IPS-18c (cell line): ENCODE measurements at regions not wholly inside any gene's neighbourhood (a gene's known extent, or its start where the extent isn't known, plus 50 kb on each side); places are given as distances from the start of the nearest gene placed in this dataset.
"Not testable (repeated sequence)": the region's sequence is repeated elsewhere in the genome, so short reads cannot be mapped to it uniquely, and the experiment has no call there.

Experiments
- H3K4me3 ChIP-seq: 2 replicates; pipeline ENCODE4 v1.7.0; 2013; ENCODE audit warnings: low read depth, mild to moderate bottlenecking, low read length, moderate library complexity; ENCODE audit not compliant: insufficient read depth
- H3K9me3 ChIP-seq: one replicate; pipeline ENCODE4 v1.6.1; 2013; ENCODE audit warnings: mild to moderate bottlenecking, low read length, moderate library complexity; ENCODE audit not compliant: control insufficient read depth, insufficient read depth

DNA sequence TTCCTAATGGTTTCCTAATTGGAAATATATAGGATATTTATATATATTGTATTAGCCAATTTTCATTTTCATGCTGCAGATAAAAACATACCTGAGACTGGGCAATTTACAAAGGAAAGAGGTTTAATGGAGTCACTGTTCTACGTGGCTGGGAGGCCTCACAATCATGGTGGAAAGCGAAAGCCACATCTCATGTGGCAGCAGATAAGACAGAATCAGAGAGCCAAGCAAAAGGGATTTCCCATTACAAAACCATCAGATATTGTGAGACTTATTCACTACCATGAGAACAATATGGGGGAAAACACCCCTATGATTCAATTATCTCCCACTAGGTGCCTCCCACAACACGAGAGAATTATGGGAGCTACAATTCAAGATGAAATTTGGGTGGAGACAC, 242.5 kb upstream of the NETO1 start:
- H3K4me3 ChIP-seq: no peak overlapping the region
- H3K9me3 ChIP-seq: no peaks in the 10 kb centered on the region

GRCh38 chr18:73101977-73102376, 234.2 kb upstream of the NETO1 start:
- no peaks in the 10 kb centered on the region for H3K9me3 ChIP-seq
- H3K4me3 ChIP-seq: no peak overlapping the region

DNA sequence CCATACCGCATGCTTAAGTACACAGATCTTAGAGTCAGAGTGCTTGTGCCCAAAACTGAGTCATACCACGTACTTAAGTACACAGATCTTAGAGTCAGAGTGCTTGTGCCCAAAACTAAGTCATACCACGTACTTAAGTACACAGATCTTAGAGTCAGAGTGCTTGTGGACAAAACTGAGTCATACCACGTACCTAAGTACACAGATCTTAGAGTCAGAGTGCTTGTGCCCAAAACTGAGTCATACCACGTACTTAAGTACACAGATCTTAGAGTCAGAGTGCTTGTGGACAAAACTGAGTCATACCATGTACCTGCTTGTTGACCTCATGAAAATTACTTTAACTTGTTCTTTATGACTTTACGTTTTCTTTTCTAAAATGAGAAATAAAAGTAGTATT, 233.7 kb upstream of the NETO1 start:
- H3K9me3 ChIP-seq, H3K4me3 ChIP-seq: not testable (repeated sequence)

DNA sequence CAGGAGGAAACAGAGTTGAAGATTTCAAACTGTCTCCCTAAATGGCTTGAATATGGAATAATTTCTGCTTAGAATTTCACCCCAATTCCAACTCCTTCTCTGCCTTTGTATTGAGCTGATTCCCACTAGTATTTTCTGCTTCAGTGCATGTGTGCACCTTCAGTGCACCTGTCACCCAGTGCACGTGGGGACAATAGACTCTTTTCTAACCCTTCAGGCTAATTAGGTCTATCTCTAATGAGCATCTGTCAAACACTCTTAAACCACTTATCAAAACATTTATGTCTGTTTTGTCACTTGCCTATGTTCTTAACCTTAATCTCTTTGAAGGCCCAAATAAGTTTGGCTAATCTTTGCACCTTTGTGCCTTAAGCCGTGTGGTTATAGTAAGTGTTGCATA, 232.0 kb upstream of the NETO1 start:
- H3K9me3 ChIP-seq: no peaks in the 10 kb centered on the region
- no peak overlapping the region for H3K4me3 ChIP-seq

DNA sequence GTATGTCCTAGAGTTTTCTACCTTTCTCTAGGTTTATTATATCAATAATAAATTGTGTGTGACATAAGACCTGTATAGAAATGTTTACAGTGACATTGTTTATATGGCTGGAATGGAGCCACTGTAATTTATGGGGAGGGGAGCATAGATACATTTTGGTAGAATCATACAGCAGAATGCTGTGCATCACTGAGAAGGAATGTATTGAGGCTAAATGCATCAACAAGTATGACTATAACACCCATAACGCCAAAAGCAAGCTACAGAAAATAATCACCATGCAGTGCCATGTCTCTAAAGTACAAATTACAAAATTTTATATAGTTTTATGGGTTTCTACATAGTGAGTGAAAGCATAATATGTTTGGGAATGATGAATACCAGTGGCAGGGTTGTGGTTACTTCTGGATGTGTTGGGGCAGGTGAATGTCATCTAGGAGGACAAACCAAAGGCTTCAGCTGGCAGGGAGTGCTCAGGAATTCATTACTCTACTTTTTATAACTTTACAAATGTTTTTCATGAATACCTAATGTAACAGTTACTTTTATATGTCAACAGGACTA, 226.0 kb upstream of the NETO1 start:
- Histone ChIP-seq H3K9me3 (no peaks in the 10 kb centered on the region), H3K4me3 (no peak overlapping the region)

DNA sequence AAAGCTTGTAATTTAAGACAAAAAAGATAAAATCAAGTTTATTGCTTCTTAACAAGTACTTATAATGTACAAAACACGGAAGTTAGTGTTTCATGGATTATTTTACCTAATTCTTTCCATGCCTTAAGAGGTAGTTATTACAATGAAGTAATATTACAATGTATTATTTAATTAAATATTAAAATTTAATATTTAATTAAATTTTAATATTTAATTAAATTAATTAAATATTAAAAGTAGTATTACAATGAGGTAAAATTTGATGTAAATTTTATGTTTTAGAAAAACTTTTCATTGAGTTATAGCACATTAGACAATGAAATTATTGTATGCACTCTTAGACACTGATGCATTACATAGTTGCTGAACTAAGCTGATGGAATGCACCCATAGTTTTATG, 220.7 kb upstream of the NETO1 start:
- H3K4me3 ChIP-seq: no peak overlapping the region
- no peaks in the 10 kb centered on the region for H3K9me3 ChIP-seq

GRCh38 chr18:73087282-73087977, 219.6 kb upstream of the NETO1 start:
- Histone ChIP-seq H3K4me3 (no peak overlapping the region), H3K9me3 (no peaks in the 10 kb centered on the region)

DNA sequence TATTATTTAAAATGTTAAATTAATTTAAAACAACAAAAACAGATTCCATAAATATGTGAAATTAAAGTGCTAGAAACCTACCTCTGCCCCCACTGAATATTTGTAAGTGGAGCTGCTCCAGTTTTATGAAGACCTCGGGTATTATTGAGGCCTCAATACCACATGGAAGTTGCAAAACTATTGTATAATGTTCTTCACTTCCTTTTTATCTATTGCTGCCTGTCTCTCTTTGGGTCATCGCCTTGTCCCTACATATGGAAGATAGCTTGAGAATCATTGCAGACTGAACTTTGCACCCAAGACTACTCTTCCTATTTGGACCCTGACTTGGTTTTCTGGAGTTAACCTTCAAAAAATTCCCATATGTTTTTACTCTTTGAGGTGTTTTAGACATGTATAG, 212.1 kb upstream of the NETO1 start:
- no peaks in the 10 kb centered on the region for H3K9me3 ChIP-seq

DNA sequence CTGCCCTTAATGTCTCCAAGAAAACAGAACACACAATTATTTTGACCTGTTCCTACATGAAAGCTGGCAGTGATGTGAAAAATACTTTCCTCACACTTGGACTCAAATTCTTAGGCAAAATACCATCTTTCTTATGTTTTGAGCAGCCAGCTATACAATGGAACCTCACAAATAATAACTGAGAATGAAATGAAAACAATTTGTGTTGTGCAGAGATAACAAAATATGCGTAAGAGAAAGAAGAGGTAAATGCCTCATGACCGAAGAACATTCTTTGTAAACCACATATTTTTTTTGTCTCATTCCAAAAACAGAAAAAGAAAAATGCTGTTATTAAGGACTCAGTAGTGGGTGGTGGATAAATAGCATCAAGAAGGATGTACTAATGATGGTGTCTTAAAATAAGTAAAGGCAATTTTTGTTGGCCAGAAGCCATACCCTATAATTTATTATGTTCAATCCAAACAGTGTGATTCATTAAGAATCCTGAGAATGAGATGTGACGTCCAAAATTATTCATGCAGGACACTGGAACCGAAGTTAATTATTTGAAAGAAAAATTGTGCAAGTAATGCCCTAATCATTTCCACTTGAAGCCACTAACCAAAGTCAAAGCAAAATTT, 193.0 kb upstream of the NETO1 start:
- H3K9me3 ChIP-seq: no peaks in the 10 kb centered on the region
- H3K4me3 ChIP-seq: no peak overlapping the region

More for the DNA sequence above, 212.1 kb upstream of the NETO1 start:
- H3K4me3 ChIP-seq: no peak overlapping the region

DNA sequence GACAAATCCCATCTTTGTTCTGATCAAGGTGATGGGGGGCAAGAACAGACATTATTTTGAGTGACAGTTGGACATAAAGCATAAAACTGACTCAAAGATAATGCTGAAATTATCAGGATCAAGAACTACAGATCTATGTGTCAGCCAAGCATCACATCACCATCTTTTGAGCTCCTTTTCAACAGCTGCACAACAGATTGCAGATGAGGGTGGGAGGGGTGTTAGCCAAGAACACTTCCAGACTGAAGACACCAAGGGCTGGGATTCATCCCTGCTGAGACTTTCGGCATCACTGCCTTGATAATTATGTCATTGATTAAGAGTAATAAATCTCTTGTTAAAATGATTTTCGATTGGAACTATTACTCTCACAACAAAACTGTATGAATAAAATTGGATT, 191.5 kb upstream of the NETO1 start:
- H3K9me3 ChIP-seq: no peaks in the 10 kb centered on the region

GRCh38 chr18:73047688-73048087, 179.9 kb upstream of the NETO1 start:
- H3K9me3 ChIP-seq: no peaks in the 10 kb centered on the region
- no peak overlapping the region for H3K4me3 ChIP-seq

More for the DNA sequence above, 191.5 kb upstream of the NETO1 start:
- no peak overlapping the region for H3K4me3 ChIP-seq

DNA sequence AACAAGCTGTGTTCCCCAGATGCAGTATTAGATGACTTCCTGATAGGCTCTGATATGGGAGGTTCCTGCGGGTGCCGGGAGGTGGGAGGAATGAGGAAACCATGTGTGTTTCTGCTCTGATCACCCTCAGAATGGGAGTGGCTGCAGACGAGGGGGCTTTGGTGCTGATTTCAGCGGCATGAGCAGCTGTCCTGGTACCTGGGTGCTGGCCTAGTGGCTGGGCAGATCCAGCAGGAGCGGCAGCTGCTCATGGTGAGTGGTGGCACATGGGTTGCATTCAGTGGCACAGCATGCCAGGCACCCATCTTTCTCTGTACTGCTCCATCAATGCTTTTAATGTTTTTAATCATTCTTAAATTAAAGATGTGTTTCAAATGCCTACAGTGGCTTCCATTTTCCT, 177.2 kb upstream of the NETO1 start:
- H3K9me3 ChIP-seq: no peaks in the 10 kb centered on the region
- no peak overlapping the region for H3K4me3 ChIP-seq

- no peak overlapping the region for H3K4me3 ChIP-seq
- H3K9me3 ChIP-seq: no peaks in the 10 kb centered on the region
Measured at GRCh38 chr18:73043611-73044010, 175.8 kb upstream of the NETO1 start.

DNA sequence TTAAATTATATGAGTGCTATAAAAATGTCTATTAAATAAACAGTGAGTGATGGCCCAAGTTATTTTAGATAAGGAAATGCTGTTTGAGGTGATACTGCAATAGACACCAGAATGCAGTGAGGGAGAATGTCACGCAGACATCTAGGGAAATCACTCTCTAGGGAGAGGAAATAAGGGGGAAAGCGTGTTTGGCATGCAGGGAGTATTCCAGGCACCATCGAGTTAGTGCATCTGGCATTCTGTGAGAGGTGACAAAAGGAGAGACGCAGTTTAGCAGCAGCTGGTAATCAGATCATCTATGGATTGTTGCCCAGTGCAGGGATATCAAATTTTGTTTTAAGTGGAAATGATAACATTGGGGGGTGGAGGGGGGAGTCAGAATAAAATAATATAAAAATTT, 175.4 kb upstream of the NETO1 start:
- Histone ChIP-seq H3K4me3 (no peak overlapping the region), H3K9me3 (no peaks in the 10 kb centered on the region)

DNA sequence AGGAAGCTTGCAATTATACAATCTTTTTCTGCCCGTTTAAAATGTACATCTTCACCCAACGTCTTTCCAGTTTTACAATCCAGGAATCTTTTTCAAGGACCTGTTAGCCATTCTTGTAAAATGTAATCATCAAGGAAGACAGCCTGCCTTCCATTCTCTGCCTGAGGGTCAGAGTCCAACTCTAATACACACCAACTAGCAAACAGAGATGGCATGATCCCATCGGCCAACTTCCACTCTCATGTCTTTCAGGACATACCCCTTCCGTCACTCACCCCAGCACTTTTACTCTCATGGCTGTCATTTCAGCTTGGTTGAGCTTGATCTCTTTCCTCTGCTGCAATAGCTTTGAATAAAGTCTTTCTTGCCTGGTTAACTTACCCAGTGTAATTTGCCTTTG, 172.5 kb upstream of the NETO1 start:
- H3K4me3 ChIP-seq: no peak overlapping the region
- H3K9me3 ChIP-seq: no peaks in the 10 kb centered on the region

- no peaks in the 10 kb centered on the region for H3K9me3 ChIP-seq
- no peak overlapping the region for H3K4me3 ChIP-seq
Measured at GRCh38 chr18:73038336-73038735, 170.5 kb upstream of the NETO1 start.

DNA sequence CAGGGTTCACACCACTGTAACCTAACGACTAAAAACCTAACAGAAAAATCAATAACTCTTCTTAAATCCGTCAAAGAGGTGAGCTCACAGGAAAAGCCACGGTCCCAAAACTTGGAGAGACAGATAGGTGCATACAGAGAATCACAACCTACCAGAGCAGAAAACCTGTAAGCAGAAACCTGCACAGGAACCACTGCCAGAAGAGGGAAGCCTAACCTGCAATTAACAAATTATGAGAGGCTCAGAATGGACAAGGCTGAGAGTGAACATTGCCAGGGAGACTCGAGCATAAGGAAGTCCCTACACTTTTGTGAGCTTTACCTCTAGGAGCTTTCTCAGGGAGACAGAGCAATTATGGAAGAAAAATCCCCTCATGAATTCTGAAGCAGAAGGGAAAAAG, 156.2 kb upstream of the NETO1 start:
- Histone ChIP-seq H3K4me3 (no peak overlapping the region), H3K9me3 (no peaks in the 10 kb centered on the region)

DNA sequence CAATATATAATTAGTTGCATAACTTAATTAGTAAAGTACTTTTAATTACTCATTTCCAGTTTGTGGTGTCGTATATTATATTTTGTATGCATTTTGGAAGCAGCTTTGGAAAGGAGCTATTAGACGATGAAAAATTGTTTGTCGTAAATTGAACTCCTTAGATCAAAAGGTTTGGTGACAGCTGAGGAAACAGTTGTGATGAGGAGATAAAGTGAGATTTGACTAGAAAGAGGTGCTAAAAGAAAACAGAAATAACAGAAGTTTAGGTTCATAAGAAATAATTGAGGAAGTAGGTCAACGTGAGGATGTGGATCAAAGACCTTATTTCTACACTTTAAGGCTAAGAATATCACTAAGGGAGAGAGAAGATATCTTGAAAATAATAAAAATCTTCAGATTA, 141.9 kb upstream of the NETO1 start:
- Histone ChIP-seq H3K9me3 (no peaks in the 10 kb centered on the region), H3K4me3 (no peak overlapping the region)

GRCh38 chr18:73007915-73008308, 140.1 kb upstream of the NETO1 start:
- Histone ChIP-seq H3K9me3 (no peaks in the 10 kb centered on the region), H3K4me3 (no peak overlapping the region)
